Upper lobe of right lung (tissue), 1 donor: ENCODE measurements at regions not wholly inside any gene's neighbourhood (a gene's known extent, or its start where the extent isn't known, plus 50 kb on each side); places are given as distances from the start of the nearest gene placed in this dataset.

Source experiments
- ATAC-seq: fragments of 200-7000 bp; cut with Tn5 transposase; one replicate; pipeline ENCODE4 v1.9.1; 2020; ENCODE audit warnings: mild to moderate bottlenecking, moderate library complexity
- DNase-seq: peaks from one replicate; pipeline ENCODE4 v3.0.0-alpha.2; 2020
- H3K27ac ChIP-seq: fragments of 200-600 bp; one replicate; pipeline ENCODE4 v1.8.0; 2022
- H3K27me3 ChIP-seq: fragments of 200-600 bp; one replicate; pipeline ENCODE4 v1.8.0; 2022; ENCODE audit warnings: mild to moderate bottlenecking
- H3K36me3 ChIP-seq: fragments of 200-600 bp; one replicate; pipeline ENCODE4 v1.8.0; 2022
- H3K4me1 ChIP-seq: fragments of 200-600 bp; one replicate; pipeline ENCODE4 v1.8.0; 2022
- H3K4me3 ChIP-seq: fragments of 200-600 bp; one replicate; pipeline ENCODE4 v1.8.0; 2022; ENCODE audit warnings: mild to moderate bottlenecking
- H3K9me3 ChIP-seq: fragments of 200-600 bp; one replicate; pipeline ENCODE4 v1.8.0; 2022
- intact Hi-C: fragments of 100-400 bp; cut with DNase I; formaldehyde crosslinking; loops from one replicate; pipeline ENCODE4 v1.11.0; 2022
- TF ChIP-seq, protein P1 (sequence below): fragments of 200-600 bp; IDR thresholded peaks from one replicate; pipeline ENCODE4 v1.8.0; 2022; ENCODE audit warnings: antibody characterized with exemption
- donor health status: DM: no; HTN: yes; CAD: no; lungs with severe emphysema.

DNA sequence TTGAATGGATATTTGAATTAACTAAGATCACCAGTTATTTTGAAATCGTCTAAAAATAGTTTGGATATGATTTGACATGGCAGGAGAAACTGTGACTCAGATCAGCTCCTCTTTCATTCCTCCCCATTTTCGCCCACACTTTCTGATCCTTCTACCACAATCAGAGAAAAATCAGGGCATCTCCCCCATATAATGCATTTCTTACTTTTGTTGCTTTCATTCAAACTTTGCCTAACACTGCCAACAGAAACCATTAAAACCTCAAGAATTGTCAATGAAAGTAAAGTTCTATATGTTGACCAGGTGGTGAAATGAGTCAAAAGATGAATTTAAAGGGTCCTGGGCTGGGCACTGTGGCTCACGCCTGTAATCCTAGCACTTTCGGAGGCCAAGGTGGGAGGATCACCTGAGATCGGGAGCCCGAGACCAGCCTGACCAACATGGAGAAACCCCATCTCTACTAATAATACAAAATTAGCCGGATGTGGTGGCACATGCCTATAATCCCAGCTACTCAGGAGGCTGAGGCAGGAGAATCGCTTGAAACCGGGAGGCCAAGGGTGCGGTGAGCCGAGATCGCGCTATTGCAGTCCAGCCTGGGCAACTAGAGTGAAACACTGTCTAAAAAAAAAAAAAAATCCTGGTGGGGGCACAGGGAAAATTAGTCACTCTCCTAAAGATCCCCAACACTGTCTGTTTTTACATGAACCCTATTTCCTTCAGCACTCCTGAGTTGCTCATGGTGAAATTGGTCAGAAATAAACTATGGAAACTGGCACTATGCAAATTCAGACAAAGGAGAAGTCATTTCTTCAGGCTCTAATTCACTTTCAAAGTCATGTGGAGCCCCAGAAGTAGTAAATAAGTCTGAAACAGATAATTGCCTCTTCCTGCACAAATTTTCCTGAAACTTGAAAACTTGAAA is 122.8 kb upstream of the NOCT start:
- H3K36me3 ChIP-seq: no peaks in the 10 kb centered on the region
- no peaks in the 10 kb centered on the region for H3K4me1 ChIP-seq
- H3K27me3 ChIP-seq: no peaks in the 10 kb centered on the region
- intact Hi-C loops: no loop called here
- TF ChIP-seq, protein P1, sequence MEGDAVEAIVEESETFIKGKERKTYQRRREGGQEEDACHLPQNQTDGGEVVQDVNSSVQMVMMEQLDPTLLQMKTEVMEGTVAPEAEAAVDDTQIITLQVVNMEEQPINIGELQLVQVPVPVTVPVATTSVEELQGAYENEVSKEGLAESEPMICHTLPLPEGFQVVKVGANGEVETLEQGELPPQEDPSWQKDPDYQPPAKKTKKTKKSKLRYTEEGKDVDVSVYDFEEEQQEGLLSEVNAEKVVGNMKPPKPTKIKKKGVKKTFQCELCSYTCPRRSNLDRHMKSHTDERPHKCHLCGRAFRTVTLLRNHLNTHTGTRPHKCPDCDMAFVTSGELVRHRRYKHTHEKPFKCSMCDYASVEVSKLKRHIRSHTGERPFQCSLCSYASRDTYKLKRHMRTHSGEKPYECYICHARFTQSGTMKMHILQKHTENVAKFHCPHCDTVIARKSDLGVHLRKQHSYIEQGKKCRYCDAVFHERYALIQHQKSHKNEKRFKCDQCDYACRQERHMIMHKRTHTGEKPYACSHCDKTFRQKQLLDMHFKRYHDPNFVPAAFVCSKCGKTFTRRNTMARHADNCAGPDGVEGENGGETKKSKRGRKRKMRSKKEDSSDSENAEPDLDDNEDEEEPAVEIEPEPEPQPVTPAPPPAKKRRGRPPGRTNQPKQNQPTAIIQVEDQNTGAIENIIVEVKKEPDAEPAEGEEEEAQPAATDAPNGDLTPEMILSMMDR: no peak
- no peaks in the 10 kb centered on the region for H3K9me3 ChIP-seq
- no peak overlapping the region for H3K4me3 ChIP-seq
- ATAC-seq (no peak), DNase-seq (no peak)
- no peak overlapping the region for H3K27ac ChIP-seq

DNA sequence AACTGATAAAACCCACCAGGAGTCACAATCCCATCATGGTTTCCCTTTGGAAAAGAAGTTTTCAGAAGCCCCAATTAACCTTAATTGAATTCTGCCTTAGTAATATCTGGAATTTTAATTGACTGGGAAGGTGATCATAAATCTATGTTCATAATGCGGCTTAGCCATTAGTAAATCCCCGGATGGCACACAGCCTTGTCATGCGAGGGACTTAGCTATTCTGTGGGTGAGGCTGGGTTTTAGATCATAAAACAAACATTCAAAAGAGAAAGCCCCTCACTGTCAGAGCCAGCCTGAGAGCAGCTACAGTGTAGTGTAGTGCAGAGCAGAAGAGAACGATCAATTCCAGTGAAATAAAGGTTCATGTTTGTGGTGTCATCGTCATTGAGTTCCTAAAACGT is 124.0 kb upstream of the NOCT start:
- H3K4me1 ChIP-seq: no peaks in the 10 kb centered on the region
- TF ChIP-seq, protein P1: no peak
- no peaks in the 10 kb centered on the region for H3K36me3 ChIP-seq
- intact Hi-C loops: no loop called here
- no peak for DNase-seq
- H3K27me3 ChIP-seq: no peaks in the 10 kb centered on the region
- H3K27ac ChIP-seq: no peak overlapping the region
- H3K9me3 ChIP-seq: no peaks in the 10 kb centered on the region
- no peak for ATAC-seq
- H3K4me3 ChIP-seq: no peak overlapping the region

DNA sequence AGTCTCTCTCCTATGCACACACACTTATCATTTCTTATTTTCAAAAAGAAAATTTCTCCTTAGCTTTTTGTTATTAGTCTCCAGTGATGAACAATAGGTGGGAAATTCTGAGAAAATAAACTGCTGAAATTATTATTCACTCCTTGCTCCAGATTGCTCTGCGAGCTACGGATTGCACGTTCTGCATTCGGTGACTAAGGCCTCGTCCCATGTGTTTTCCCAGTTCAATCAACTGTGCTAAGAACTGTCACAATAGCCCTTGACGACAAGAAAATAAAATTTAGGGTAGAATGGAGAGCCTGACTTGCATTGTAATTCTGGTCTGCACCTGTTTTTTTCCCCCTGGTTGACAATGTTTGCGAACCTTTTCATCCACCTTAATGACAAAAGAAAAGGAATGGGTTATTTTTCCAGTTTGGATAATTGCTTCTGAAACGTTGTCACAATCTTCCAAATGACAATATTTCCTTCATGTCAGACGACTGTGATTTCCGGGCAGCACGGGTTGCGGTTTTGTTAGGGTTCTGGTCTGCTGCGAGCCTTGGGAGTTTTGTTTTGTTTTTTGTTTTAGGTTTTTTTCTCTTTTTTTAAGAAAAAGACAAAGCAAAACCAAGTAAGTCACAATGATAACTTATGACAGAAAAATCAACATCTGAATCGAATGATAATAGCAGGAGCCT is 124.5 kb upstream of the NOCT start:
- H3K27ac ChIP-seq: no peak overlapping the region
- no peaks in the 10 kb centered on the region for H3K4me1 ChIP-seq
- H3K4me3 ChIP-seq: no peak overlapping the region
- H3K36me3 ChIP-seq: no peaks in the 10 kb centered on the region
- ATAC-seq (no peak), DNase-seq (no peak)
- H3K27me3 ChIP-seq: no peaks in the 10 kb centered on the region
- no peaks in the 10 kb centered on the region for H3K9me3 ChIP-seq
- intact Hi-C loops: no loop called here
- TF ChIP-seq, protein P1: no peak

DNA sequence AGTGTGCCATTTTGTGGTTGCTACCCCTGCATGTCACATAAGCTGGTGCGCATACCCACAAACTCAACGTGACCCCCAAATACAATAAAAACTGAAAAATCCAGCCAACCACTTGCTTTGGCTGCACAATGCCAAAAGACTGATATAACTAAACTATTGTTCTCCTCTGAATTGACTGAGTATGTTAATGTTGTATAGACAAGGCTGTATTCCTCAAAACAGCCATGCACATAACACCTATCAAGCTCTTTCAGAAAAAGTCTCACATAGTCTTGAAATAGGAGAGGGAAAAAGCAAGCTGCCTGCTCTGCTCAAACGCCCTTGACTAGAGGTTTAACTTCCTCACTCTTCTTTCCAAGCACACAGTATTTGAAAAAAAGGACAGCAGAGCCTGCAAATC is 126.4 kb upstream of the NOCT start:
- no peak for DNase-seq
- Histone ChIP-seq H3K36me3 (no peaks in the 10 kb centered on the region), H3K27ac (no peak overlapping the region), H3K4me1 (no peaks in the 10 kb centered on the region), H3K4me3 (no peak overlapping the region), H3K9me3 (no peaks in the 10 kb centered on the region), H3K27me3 (no peaks in the 10 kb centered on the region)
- TF ChIP-seq, protein P1: no peak
- intact Hi-C loops: no loop called here
- no peak for ATAC-seq

DNA sequence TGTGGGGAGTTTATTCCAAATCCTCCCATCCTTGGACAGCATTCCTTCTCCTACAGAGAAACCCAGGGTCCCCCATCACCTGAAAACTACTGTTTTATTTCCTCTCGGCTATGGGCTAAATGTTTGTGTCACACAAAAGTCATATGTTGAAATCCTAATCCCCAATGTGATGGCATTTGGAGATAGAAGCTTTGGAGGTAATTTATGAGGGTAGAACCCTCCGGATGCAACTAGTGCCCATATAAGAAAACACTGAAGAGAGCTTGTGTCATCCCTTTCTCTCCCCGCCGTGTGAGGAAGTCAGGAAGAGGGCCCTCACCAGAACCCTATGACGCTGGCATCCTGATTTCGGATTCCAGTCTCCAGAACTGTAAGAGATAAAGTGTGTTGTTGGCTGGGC is 127.8 kb upstream of the NOCT start:
- no peaks in the 10 kb centered on the region for H3K9me3 ChIP-seq
- no peaks in the 10 kb centered on the region for H3K27me3 ChIP-seq
- H3K36me3 ChIP-seq: no peaks in the 10 kb centered on the region
- no peak overlapping the region for H3K27ac ChIP-seq
- intact Hi-C loops: no loop called here
- TF ChIP-seq, protein P1: no peak
- ATAC-seq (no peak), DNase-seq (no peak)
- H3K4me1 ChIP-seq: no peaks in the 10 kb centered on the region
- H3K4me3 ChIP-seq: no peak overlapping the region
